Liver (tissue), 8 donors: ENCODE measurements at regions not wholly inside any gene's neighbourhood (a gene's known extent, or its start where the extent isn't known, plus 50 kb on each side); places are given as distances from the start of the nearest gene placed in this dataset.

Experiments used
- DNase-seq: peaks from one replicate; pipeline ENCODE4 v3.0.0-alpha.2; 2017; ENCODE audit warnings: low spot score
- H3K27ac ChIP-seq, 2 donors: one replicate each; pipeline ENCODE4 v1.7.0; 2013; ENCODE audit warnings: inconsistent platforms in 2 of 2, low read length in 2 of 2, control low read depth in 1 of 2, low read depth in 1 of 2, mild to moderate bottlenecking in 1 of 2
- H3K27me3 ChIP-seq, 4 donors: one replicate each; pipeline versions ENCODE4 v1.6.1 to v1.7.0; 2013; ENCODE audit warnings: low read length in 3 of 4, inconsistent platforms in 1 of 4, mild to moderate bottlenecking in 1 of 4, moderate library complexity in 1 of 4; ENCODE audit not compliant: control insufficient read depth in 4 of 4, insufficient read depth in 4 of 4
- H3K36me3 ChIP-seq, 4 donors: one replicate each; pipeline versions ENCODE4 v1.6.1 to v1.7.0; 2013; ENCODE audit warnings: low read length in 3 of 4, mild to moderate bottlenecking in 3 of 4, low read depth in 1 of 4, moderate library complexity in 1 of 4; ENCODE audit not compliant: control insufficient read depth in 4 of 4, insufficient read depth in 3 of 4
- H3K4me1 ChIP-seq, 4 donors: one replicate each; pipeline versions ENCODE4 v1.6.1 to v1.7.0; 2013; ENCODE audit warnings: low read length in 3 of 4, mild to moderate bottlenecking in 3 of 4, moderate library complexity in 1 of 4; ENCODE audit not compliant: control insufficient read depth in 4 of 4, insufficient read depth in 4 of 4
- H3K4me3 ChIP-seq, 3 donors: one replicate each; pipeline versions ENCODE4 v1.6.1 to v1.7.0; 2013; ENCODE audit warnings: low read length in 3 of 3, control low read depth in 1 of 3, low read depth in 1 of 3, mild to moderate bottlenecking in 1 of 3
- H3K9ac ChIP-seq, 2 donors: one replicate each; pipeline ENCODE4 v1.7.0; 2013; ENCODE audit warnings: low read length in 2 of 2, mild to moderate bottlenecking in 2 of 2, moderate library complexity in 2 of 2, control low read depth in 1 of 2, low read depth in 1 of 2
- H3K9me3 ChIP-seq, 4 donors: one replicate each; pipeline versions ENCODE4 v1.6.1 to v1.7.0; 2013; ENCODE audit warnings: low read length in 3 of 4; ENCODE audit not compliant: control insufficient read depth in 4 of 4
- ATF3 ChIP-seq: IDR thresholded peaks from 2 replicates; pipeline ENCODE4 v1.6.1; 2016; ENCODE audit warnings: antibody characterized with exemption
- EGR1 ChIP-seq, 2 donors: IDR thresholded peaks; 2 replicates each; pipeline ENCODE4 v1.6.1; 2016 to 2018; ENCODE audit warnings: antibody characterized with exemption in 2 of 2, low read depth in 2 of 2
- FOXA1 ChIP-seq: IDR thresholded peaks from 2 replicates; pipeline ENCODE4 v1.6.1; 2016; ENCODE audit warnings: antibody characterized with exemption
- FOXA2 ChIP-seq: IDR thresholded peaks from 2 replicates; pipeline ENCODE4 v1.6.1; 2016; ENCODE audit warnings: antibody characterized with exemption
- GABPA ChIP-seq, 2 donors: IDR thresholded peaks in 1 of 2; conservative IDR thresholded peaks in 1 of 2; 2 replicates each; pipeline ENCODE4 v1.6.1; 2016; ENCODE audit warnings: antibody characterized with exemption in 2 of 2, mild to moderate bottlenecking in 1 of 2, moderate library complexity in 1 of 2
- HNF4A ChIP-seq, 2 donors: conservative IDR thresholded peaks; 2 replicates each; pipeline ENCODE4 v1.6.1; 2016; ENCODE audit warnings: antibody characterized with exemption in 2 of 2, mild to moderate bottlenecking in 2 of 2
- HNF4G ChIP-seq: IDR thresholded peaks from 2 replicates; pipeline ENCODE4 v1.6.1; 2016; ENCODE audit warnings: antibody characterized with exemption
- NR2F2 ChIP-seq: IDR thresholded peaks from 2 replicates; pipeline ENCODE4 v1.6.1; 2016; ENCODE audit warnings: antibody characterized with exemption
- RAD21 ChIP-seq, 2 donors: IDR thresholded peaks; 2 replicates each; pipeline ENCODE4 v1.6.1; 2016; ENCODE audit warnings: antibody characterized with exemption in 2 of 2, mild to moderate bottlenecking in 2 of 2
- REST ChIP-seq: IDR thresholded peaks from 2 replicates; pipeline ENCODE4 v1.6.1; 2016; ENCODE audit warnings: antibody characterized with exemption, mild to moderate bottlenecking
- RXRA ChIP-seq, 2 donors: IDR thresholded peaks; 2 replicates each; pipeline ENCODE4 v1.6.1; 2017 to 2018; ENCODE audit warnings: antibody characterized with exemption in 2 of 2, mild to moderate bottlenecking in 1 of 2
- SP1 ChIP-seq: IDR thresholded peaks from 2 replicates; pipeline ENCODE4 v1.6.1; 2018; ENCODE audit warnings: antibody characterized with exemption, mild to moderate bottlenecking
- YY1 ChIP-seq: IDR thresholded peaks from 2 replicates; pipeline ENCODE4 v1.6.1; 2016; ENCODE audit warnings: antibody characterized with exemption, mild to moderate bottlenecking
- WGBS: extraction: QIAGEN DNeasy Blood & Tissue Kit; methylation state at CpG from one replicate; pipeline ENCODE4 v1.1.7; 2013; 5-methylcytosine and 5-hydroxymethylcytosine counted together
- TF ChIP-seq, protein P1 (sequence below): fragments of 150-350 bp; IDR thresholded peaks from 2 replicates; pipeline ENCODE4 v1.5.1; 2017; ENCODE audit warnings: improper control_type of control experiment, low read depth, low read length; ENCODE audit not compliant: missing input control
- TF ChIP-seq, protein P2 (sequence below): IDR thresholded peaks from 2 replicates; pipeline ENCODE4 v1.6.1; 2016; ENCODE audit warnings: antibody characterized with exemption
- TF ChIP-seq, protein P3 (sequence below): IDR thresholded peaks from 2 replicates; pipeline ENCODE4 v1.6.1; 2016; ENCODE audit warnings: antibody characterized with exemption
- donor health status: healthy.
- donor health status: healthy.
- donor health status: healthy.
- donor health status: healthy.
- donor health status: healthy.

GRCh38 chr7:28310460-28310848 lies 101.9 kb upstream of the CREB5 start (continued):
- no peak for TF ChIP-seq RAD21 (IDR thresholded peaks at IDR 0.05)

- no peak overlapping the region for H3K9ac ChIP-seq
- no peaks in the 10 kb centered on the region for H3K4me1 ChIP-seq
- TF ChIP-seq REST (no peak), RAD21 (IDR thresholded peaks at IDR 0.05) (no peak), EGR1 (IDR thresholded peaks at IDR 0.05; ENCODE audit: low read depth in 2 of 2) (no peak), GABPA (IDR thresholded peaks at IDR 0.05 in 1 of 2, conservative IDR thresholded peaks at IDR 0.05 in 1 of 2) (no peak), FOXA2 (no peak), NR2F2 (no peak), HNF4G (no peak), HNF4A (conservative IDR thresholded peaks at IDR 0.05) (no peak), YY1 (no peak)
- TF ChIP-seq, protein P1, sequence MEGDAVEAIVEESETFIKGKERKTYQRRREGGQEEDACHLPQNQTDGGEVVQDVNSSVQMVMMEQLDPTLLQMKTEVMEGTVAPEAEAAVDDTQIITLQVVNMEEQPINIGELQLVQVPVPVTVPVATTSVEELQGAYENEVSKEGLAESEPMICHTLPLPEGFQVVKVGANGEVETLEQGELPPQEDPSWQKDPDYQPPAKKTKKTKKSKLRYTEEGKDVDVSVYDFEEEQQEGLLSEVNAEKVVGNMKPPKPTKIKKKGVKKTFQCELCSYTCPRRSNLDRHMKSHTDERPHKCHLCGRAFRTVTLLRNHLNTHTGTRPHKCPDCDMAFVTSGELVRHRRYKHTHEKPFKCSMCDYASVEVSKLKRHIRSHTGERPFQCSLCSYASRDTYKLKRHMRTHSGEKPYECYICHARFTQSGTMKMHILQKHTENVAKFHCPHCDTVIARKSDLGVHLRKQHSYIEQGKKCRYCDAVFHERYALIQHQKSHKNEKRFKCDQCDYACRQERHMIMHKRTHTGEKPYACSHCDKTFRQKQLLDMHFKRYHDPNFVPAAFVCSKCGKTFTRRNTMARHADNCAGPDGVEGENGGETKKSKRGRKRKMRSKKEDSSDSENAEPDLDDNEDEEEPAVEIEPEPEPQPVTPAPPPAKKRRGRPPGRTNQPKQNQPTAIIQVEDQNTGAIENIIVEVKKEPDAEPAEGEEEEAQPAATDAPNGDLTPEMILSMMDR, result no peak
- TF ChIP-seq, protein P2, sequence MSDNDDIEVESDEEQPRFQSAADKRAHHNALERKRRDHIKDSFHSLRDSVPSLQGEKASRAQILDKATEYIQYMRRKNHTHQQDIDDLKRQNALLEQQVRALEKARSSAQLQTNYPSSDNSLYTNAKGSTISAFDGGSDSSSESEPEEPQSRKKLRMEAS, result no peak
- H3K27ac ChIP-seq, result no peak overlapping the region
- H3K27me3 ChIP-seq, result peaks cover 0 to 22% (median 5%) of the 10 kb centered on the region in 4 donors
- H3K9me3 ChIP-seq, result no peaks in the 10 kb centered on the region
- DNase-seq, result no peak
- no peak overlapping the region for H3K4me3 ChIP-seq
- 41% methylated on average over 12 of the region's 12 CpGs for WGBS
- H3K36me3 ChIP-seq, result no peaks in the 10 kb centered on the region
These were observed 100.6 kb upstream of the CREB5 start for GRCh38 chr7:28311670-28312069.

GRCh38 chr7:28312948-28313347 lies 99.4 kb upstream of the CREB5 start:
- Histone ChIP-seq H3K36me3 (no peaks in the 10 kb centered on the region), H3K27ac (no peak overlapping the region), H3K4me1 (no peaks in the 10 kb centered on the region), H3K9me3 (no peaks in the 10 kb centered on the region), H3K9ac (no peak overlapping the region), H3K27me3 (peaks cover 0 to 22% (median 5%) of the 10 kb centered on the region in 4 donors), H3K4me3 (no peak overlapping the region)
- WGBS, result 82% methylated on average over 6 of the region's 6 CpGs
- no peak for DNase-seq
- TF ChIP-seq EGR1 (IDR thresholded peaks at IDR 0.05; ENCODE audit: low read depth in 2 of 2), result no peak
- TF ChIP-seq HNF4G, result no peak
- TF ChIP-seq, protein P3, sequence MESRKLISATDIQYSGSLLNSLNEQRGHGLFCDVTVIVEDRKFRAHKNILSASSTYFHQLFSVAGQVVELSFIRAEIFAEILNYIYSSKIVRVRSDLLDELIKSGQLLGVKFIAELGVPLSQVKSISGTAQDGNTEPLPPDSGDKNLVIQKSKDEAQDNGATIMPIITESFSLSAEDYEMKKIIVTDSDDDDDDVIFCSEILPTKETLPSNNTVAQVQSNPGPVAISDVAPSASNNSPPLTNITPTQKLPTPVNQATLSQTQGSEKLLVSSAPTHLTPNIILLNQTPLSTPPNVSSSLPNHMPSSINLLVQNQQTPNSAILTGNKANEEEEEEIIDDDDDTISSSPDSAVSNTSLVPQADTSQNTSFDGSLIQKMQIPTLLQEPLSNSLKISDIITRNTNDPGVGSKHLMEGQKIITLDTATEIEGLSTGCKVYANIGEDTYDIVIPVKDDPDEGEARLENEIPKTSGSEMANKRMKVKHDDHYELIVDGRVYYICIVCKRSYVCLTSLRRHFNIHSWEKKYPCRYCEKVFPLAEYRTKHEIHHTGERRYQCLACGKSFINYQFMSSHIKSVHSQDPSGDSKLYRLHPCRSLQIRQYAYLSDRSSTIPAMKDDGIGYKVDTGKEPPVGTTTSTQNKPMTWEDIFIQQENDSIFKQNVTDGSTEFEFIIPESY, result no peak
- TF ChIP-seq, protein P2, result no peak
- TF ChIP-seq, protein P1, result no peak
- TF ChIP-seq FOXA1, result no peak
- TF ChIP-seq NR2F2, result no peak
- no peak for TF ChIP-seq ATF3
- TF ChIP-seq FOXA2, result no peak
- no peak for TF ChIP-seq YY1
- TF ChIP-seq SP1, result no peak
- TF ChIP-seq RXRA (IDR thresholded peaks at IDR 0.05), result no peak
